ENCODE measurements at regions not wholly inside any gene's neighbourhood (a gene's known extent, or its start where the extent isn't known, plus 50 kb on each side); places are given as distances from the start of the nearest gene placed in this dataset.

DNA sequence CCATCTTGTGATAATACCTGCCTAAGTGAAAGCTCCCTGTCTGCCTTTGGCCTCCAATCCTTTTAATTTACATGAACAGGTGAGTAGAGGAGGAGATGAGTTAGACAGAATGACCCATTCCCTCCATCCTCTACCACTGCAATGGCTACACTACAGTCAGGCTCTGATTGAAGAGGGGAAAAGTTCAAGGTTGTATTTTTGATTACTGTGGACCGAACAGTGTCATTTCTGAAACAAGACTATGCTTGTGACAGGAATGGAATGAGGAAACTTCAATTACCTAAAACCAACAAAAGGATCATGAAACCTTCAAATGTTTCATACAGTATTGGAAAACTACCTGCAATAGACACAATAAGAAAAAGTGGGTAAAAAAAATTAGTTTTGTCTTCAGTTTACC lies 85.5 kb upstream of the GBE1 start:
- no peak for TF ChIP-seq CTCF (IDR thresholded peaks at IDR 0.05)
- no peaks in the 10 kb centered on the region for H3K79me2 ChIP-seq
- no peak overlapping the region for H3K4me3 ChIP-seq (ENCODE audit: low read depth, low read length)
- H2AFZ ChIP-seq, result no peak overlapping the region
- no peak overlapping the region for H3K27ac ChIP-seq
- no peaks in the 10 kb centered on the region for H3K27me3 ChIP-seq (ENCODE audit: control insufficient read depth, insufficient read depth, low read length)
- H3K9ac ChIP-seq, result no peak overlapping the region
- H3K4me2 ChIP-seq (ENCODE audit: low read length), result no peak overlapping the region
- H3K36me3 ChIP-seq (ENCODE audit: control insufficient read depth, insufficient read depth, low read length), result no peaks in the 10 kb centered on the region
- H3K4me1 ChIP-seq, result no peaks in the 10 kb centered on the region
- no peaks in the 10 kb centered on the region for H3K9me3 ChIP-seq (ENCODE audit: control insufficient read depth, low read length)

DNA sequence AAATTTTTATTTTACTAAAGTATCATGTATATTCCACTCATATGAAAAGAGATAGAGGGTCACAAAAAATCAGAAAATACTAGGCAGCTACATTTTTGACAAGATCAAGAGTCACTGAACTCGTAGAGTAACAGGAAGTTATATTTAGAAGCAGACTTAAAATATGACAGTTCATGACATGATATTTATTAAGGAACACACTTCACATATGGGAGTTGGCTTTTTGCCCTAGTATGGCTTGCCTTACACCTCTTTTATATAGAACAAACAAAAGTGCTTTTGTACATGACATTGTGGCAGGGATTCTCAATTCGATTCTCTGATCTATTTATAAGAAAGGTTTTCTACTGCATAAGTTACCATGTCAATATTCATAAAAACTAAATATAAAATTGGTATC lies 80.1 kb upstream of the GBE1 start:
- no peak overlapping the region for H3K27ac ChIP-seq
- H2AFZ ChIP-seq, result no peak overlapping the region
- TF ChIP-seq CTCF (IDR thresholded peaks at IDR 0.05), result no peak
- H3K79me2 ChIP-seq, result no peaks in the 10 kb centered on the region
- H3K9ac ChIP-seq, result no peak overlapping the region
- H3K4me2 ChIP-seq (ENCODE audit: low read length), result no peak overlapping the region
- H3K27me3 ChIP-seq (ENCODE audit: control insufficient read depth, insufficient read depth, low read length), result no peaks in the 10 kb centered on the region
- H3K4me3 ChIP-seq (ENCODE audit: low read depth, low read length), result no peak overlapping the region
- H3K9me3 ChIP-seq (ENCODE audit: control insufficient read depth, low read length), result no peaks in the 10 kb centered on the region
- H3K36me3 ChIP-seq (ENCODE audit: control insufficient read depth, insufficient read depth, low read length), result no peaks in the 10 kb centered on the region
- H3K4me1 ChIP-seq, result no peaks in the 10 kb centered on the region

GRCh38 chr3:81839504-81840094 lies 78.2 kb upstream of the GBE1 start:
- Histone ChIP-seq H3K27me3 (ENCODE audit: control insufficient read depth, insufficient read depth, low read length) (no peaks in the 10 kb centered on the region), H2AFZ (no peak overlapping the region), H3K4me1 (no peaks in the 10 kb centered on the region), H3K9ac (no peak overlapping the region), H3K4me3 (ENCODE audit: low read depth, low read length) (no peak overlapping the region), H3K79me2 (no peaks in the 10 kb centered on the region), H3K9me3 (ENCODE audit: control insufficient read depth, low read length) (no peaks in the 10 kb centered on the region), H3K4me2 (ENCODE audit: low read length) (no peak overlapping the region), H3K27ac (no peak overlapping the region), H3K36me3 (ENCODE audit: control insufficient read depth, insufficient read depth, low read length) (no peaks in the 10 kb centered on the region)
- no peak for TF ChIP-seq CTCF (IDR thresholded peaks at IDR 0.05)

DNA sequence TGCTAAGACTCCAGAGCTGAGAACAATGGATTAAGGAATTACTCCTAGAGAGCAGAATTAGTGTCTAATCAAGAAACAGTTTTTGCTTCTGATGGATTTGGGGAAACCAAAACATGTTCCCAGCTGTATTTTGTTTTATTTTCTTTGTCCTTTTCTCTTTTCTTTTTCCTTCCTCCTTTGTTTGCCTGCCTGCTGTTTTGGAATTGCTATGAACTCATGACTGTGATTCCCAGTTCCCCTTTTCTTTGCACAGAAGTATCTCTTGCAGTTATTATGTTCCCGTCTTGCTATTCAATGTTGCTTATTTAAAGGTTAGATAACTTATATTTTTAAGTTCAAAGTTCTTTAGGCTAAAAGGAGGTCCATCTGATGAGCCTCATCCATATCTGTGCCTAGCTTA lies 77.0 kb upstream of the GBE1 start:
- Histone ChIP-seq H3K79me2 (no peaks in the 10 kb centered on the region), H3K36me3 (ENCODE audit: control insufficient read depth, insufficient read depth, low read length) (no peaks in the 10 kb centered on the region), H3K4me1 (no peaks in the 10 kb centered on the region), H3K27ac (no peak overlapping the region), H3K4me2 (ENCODE audit: low read length) (no peak overlapping the region), H3K27me3 (ENCODE audit: control insufficient read depth, insufficient read depth, low read length) (no peaks in the 10 kb centered on the region), H3K9ac (no peak overlapping the region), H2AFZ (no peak overlapping the region), H3K9me3 (ENCODE audit: control insufficient read depth, low read length) (no peaks in the 10 kb centered on the region), H3K4me3 (ENCODE audit: low read depth, low read length) (no peak overlapping the region)
- no peak for TF ChIP-seq CTCF (IDR thresholded peaks at IDR 0.05)

- Histone ChIP-seq H3K9me3 (ENCODE audit: control insufficient read depth, low read length) (no peaks in the 10 kb centered on the region), H3K36me3 (ENCODE audit: control insufficient read depth, insufficient read depth, low read length) (no peaks in the 10 kb centered on the region), H3K4me1 (no peaks in the 10 kb centered on the region), H3K27ac (no peak overlapping the region), H3K9ac (no peak overlapping the region), H3K4me2 (ENCODE audit: low read length) (no peak overlapping the region), H2AFZ (no peak overlapping the region), H3K4me3 (ENCODE audit: low read depth, low read length) (no peak overlapping the region), H3K27me3 (ENCODE audit: control insufficient read depth, insufficient read depth, low read length) (no peaks in the 10 kb centered on the region), H3K79me2 (no peaks in the 10 kb centered on the region)
- TF ChIP-seq CTCF (IDR thresholded peaks at IDR 0.05), result no peak
Measured at GRCh38 chr3:81837071-81837593, 75.7 kb upstream of the GBE1 start.
